ENCODE measurements at regions not wholly inside any gene's neighbourhood (a gene's known extent, or its start where the extent isn't known, plus 50 kb on each side); places are given as distances from the start of the nearest gene placed in this dataset.
"Not testable (repeated sequence)": the region's sequence is repeated elsewhere in the genome, so short reads cannot be mapped to it uniquely, and the experiment has no call there.

DNA sequence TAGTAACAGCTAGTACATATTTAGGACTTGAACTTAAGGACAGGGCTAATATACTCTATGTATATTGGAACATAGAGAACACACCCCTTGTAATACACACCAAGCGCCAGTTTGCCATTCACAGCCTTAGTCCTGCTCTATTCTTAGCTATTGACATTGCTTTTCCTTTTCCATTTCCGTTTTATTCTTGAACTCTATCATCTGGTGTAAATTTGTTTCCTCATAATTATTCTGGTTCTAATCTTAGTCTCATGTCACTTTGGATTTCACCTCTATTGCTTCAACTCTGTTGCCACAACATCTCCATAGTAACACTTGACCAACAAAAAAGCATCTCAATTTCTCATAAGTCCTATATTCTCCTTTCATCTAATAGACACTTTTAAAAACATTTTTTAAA lies 225.7 kb downstream of the PHLDA1 start:
- H3K27ac ChIP-seq (ENCODE audit: low read length): no peak overlapping the region
- no peaks in the 10 kb centered on the region for H3K27me3 ChIP-seq (ENCODE audit: control insufficient read depth, insufficient read depth, low read length)
- H3K36me3 ChIP-seq (ENCODE audit: control insufficient read depth, insufficient read depth, low read length): no peaks in the 10 kb centered on the region
- no peak for DNase-seq (ENCODE audit: low read depth, low spot score)
- H3K4me1 ChIP-seq (ENCODE audit: control insufficient read depth, insufficient read depth, low read length): peaks cover 2% of the 10 kb centered on the region; the same call in 1 of the 2 replicates
- no peak overlapping the region for H3K4me3 ChIP-seq (ENCODE audit: low read length)
- WGBS (ENCODE audit: insufficient coverage, insufficient read length): no CpG with 5 or more reads among the region's 2 CpGs
- H3K9me3 ChIP-seq (ENCODE audit: control insufficient read depth, insufficient read depth, low read length): no peaks in the 10 kb centered on the region

DNA sequence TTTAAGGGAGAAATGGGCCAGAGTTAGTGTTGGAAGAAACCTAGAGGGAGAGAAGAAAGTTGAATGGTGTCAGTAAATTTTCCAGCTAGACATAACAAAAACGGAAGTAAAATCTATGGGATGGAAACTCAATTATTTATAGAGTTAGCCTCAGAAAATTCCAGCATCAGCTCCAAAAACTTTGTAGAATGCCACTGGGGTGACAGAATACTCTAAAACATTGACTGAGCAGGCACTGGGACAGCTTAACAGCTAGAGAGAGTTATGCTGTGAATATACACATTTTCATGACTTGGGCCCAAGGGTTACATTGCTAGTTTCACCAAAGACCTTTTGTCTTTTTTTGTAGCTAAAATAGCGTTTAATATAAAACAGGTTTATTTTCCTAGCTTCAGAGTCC lies 226.3 kb downstream of the PHLDA1 start:
- H3K4me3 ChIP-seq (ENCODE audit: low read length): no peak overlapping the region
- DNase-seq (ENCODE audit: low read depth, low spot score): no peak
- no peaks in the 10 kb centered on the region for H3K9me3 ChIP-seq (ENCODE audit: control insufficient read depth, insufficient read depth, low read length)
- no peaks in the 10 kb centered on the region for H3K36me3 ChIP-seq (ENCODE audit: control insufficient read depth, insufficient read depth, low read length)
- no peak overlapping the region for H3K27ac ChIP-seq (ENCODE audit: low read length)
- WGBS (ENCODE audit: insufficient coverage, insufficient read length): no CpG with 5 or more reads among the region's 2 CpGs
- H3K4me1 ChIP-seq (ENCODE audit: control insufficient read depth, insufficient read depth, low read length): peaks cover 2% of the 10 kb centered on the region; the same call in 1 of the 2 replicates
- no peaks in the 10 kb centered on the region for H3K27me3 ChIP-seq (ENCODE audit: control insufficient read depth, insufficient read depth, low read length)

GRCh38 chr12:75798136-75798926 lies 233.2 kb downstream of the PHLDA1 start:
- Histone ChIP-seq H3K36me3 (ENCODE audit: control insufficient read depth, insufficient read depth, low read length) (no peaks in the 10 kb centered on the region), H3K9me3 (ENCODE audit: control insufficient read depth, insufficient read depth, low read length) (no peaks in the 10 kb centered on the region), H3K27ac (ENCODE audit: low read length) (no peak overlapping the region), H3K4me1 (ENCODE audit: control insufficient read depth, insufficient read depth, low read length) (no peaks in the 10 kb centered on the region), H3K4me3 (ENCODE audit: low read length) (no peak overlapping the region), H3K27me3 (ENCODE audit: control insufficient read depth, insufficient read depth, low read length) (no peaks in the 10 kb centered on the region)
- DNase-seq (ENCODE audit: low read depth, low spot score): no peak
- no CpG with 5 or more reads among the region's 4 CpGs for WGBS (ENCODE audit: insufficient coverage, insufficient read length)

DNA sequence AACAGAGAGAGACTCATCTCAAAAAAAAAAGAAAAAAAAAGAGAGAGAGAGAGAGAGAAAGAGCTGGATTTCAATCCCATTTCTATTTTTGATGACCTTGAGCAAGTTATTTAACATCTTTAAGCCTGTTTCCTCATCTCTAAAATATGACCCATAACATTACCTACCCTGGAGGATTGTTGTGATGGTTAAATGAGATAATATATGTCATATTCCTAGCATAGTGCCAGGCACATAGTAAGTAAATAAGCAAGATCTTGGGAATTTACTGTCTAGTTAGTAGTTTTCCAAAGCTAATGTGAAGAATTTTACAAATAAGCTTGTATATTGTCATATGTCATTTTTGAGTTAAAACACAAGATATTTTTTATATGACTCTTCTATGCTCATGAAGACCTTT lies 236.5 kb downstream of the PHLDA1 start:
- Histone ChIP-seq H3K4me3 (ENCODE audit: low read length) (no peak overlapping the region), H3K27ac (ENCODE audit: low read length) (no peak overlapping the region), H3K36me3 (ENCODE audit: control insufficient read depth, insufficient read depth, low read length) (no peaks in the 10 kb centered on the region), H3K9me3 (ENCODE audit: control insufficient read depth, insufficient read depth, low read length) (no peaks in the 10 kb centered on the region), H3K4me1 (ENCODE audit: control insufficient read depth, insufficient read depth, low read length) (no peaks in the 10 kb centered on the region; the same call in 1 of the 2 replicates), H3K27me3 (ENCODE audit: control insufficient read depth, insufficient read depth, low read length) (no peaks in the 10 kb centered on the region)
- no peak for DNase-seq (ENCODE audit: low read depth, low spot score)

- H3K27me3 ChIP-seq (ENCODE audit: control insufficient read depth, insufficient read depth, low read length): no peaks in the 10 kb centered on the region
- no peak for DNase-seq (ENCODE audit: low read depth, low spot score)
- no peak overlapping the region for H3K27ac ChIP-seq (ENCODE audit: low read length)
- no peak overlapping the region for H3K4me3 ChIP-seq (ENCODE audit: low read length)
- no CpG with 5 or more reads among the region's 1 CpG for WGBS (ENCODE audit: insufficient coverage, insufficient read length)
- H3K36me3 ChIP-seq (ENCODE audit: control insufficient read depth, insufficient read depth, low read length): no peaks in the 10 kb centered on the region
- H3K9me3 ChIP-seq (ENCODE audit: control insufficient read depth, insufficient read depth, low read length): no peaks in the 10 kb centered on the region
- H3K4me1 ChIP-seq (ENCODE audit: control insufficient read depth, insufficient read depth, low read length): no peaks in the 10 kb centered on the region; the same call in 1 of the 2 replicates
Observed at GRCh38 chr12:75792687-75793086, 238.9 kb downstream of the PHLDA1 start.

GRCh38 chr12:75790219-75790618 lies 241.4 kb downstream of the PHLDA1 start:
- Histone ChIP-seq H3K4me1 (ENCODE audit: control insufficient read depth, insufficient read depth, low read length) (no peaks in the 10 kb centered on the region; the same call in 1 of the 2 replicates), H3K27ac (ENCODE audit: low read length) (no peak overlapping the region), H3K9me3 (ENCODE audit: control insufficient read depth, insufficient read depth, low read length) (no peaks in the 10 kb centered on the region), H3K4me3 (ENCODE audit: low read length) (no peak overlapping the region), H3K36me3 (ENCODE audit: control insufficient read depth, insufficient read depth, low read length) (no peaks in the 10 kb centered on the region), H3K27me3 (ENCODE audit: control insufficient read depth, insufficient read depth, low read length) (no peaks in the 10 kb centered on the region)
- no peak for DNase-seq (ENCODE audit: low read depth, low spot score)

- H3K4me3 ChIP-seq (ENCODE audit: low read length); H3K9me3 ChIP-seq (ENCODE audit: control insufficient read depth, insufficient read depth, low read length); H3K27ac ChIP-seq (ENCODE audit: low read length); H3K36me3 ChIP-seq (ENCODE audit: control insufficient read depth, insufficient read depth, low read length); H3K27me3 ChIP-seq (ENCODE audit: control insufficient read depth, insufficient read depth, low read length); DNase-seq (ENCODE audit: low read depth, low spot score); H3K4me1 ChIP-seq (ENCODE audit: control insufficient read depth, insufficient read depth, low read length): not testable (repeated sequence)
- no CpG with 5 or more reads among the region's 2 CpGs for WGBS (ENCODE audit: insufficient coverage, insufficient read length)
Observed at GRCh38 chr12:75787146-75787545, 244.4 kb downstream of the PHLDA1 start.

GRCh38 chr12:75786070-75786469 lies 245.5 kb downstream of the PHLDA1 start:
- no peak overlapping the region for H3K27ac ChIP-seq (ENCODE audit: low read length)
- WGBS (ENCODE audit: insufficient coverage, insufficient read length): no CpG with 5 or more reads among the region's 3 CpGs

GRCh38 chr12:75784591-75784990 lies 247.0 kb downstream of the PHLDA1 start:
- WGBS (ENCODE audit: insufficient coverage, insufficient read length): no CpG with 5 or more reads among the region's 2 CpGs
- Histone ChIP-seq H3K9me3 (ENCODE audit: control insufficient read depth, insufficient read depth, low read length) (no peaks in the 10 kb centered on the region), H3K4me3 (ENCODE audit: low read length) (no peak overlapping the region), H3K27ac (ENCODE audit: low read length) (no peak overlapping the region), H3K36me3 (ENCODE audit: control insufficient read depth, insufficient read depth, low read length) (no peaks in the 10 kb centered on the region), H3K27me3 (ENCODE audit: control insufficient read depth, insufficient read depth, low read length) (no peaks in the 10 kb centered on the region), H3K4me1 (ENCODE audit: control insufficient read depth, insufficient read depth, low read length) (no peaks in the 10 kb centered on the region)
- no peak for DNase-seq (ENCODE audit: low read depth, low spot score)

More at GRCh38 chr12:75786070-75786469, 245.5 kb downstream of the PHLDA1 start:
- no peak overlapping the region for H3K4me3 ChIP-seq (ENCODE audit: low read length)
- no peaks in the 10 kb centered on the region for H3K36me3 ChIP-seq (ENCODE audit: control insufficient read depth, insufficient read depth, low read length)
- H3K9me3 ChIP-seq (ENCODE audit: control insufficient read depth, insufficient read depth, low read length): no peaks in the 10 kb centered on the region
- no peaks in the 10 kb centered on the region for H3K4me1 ChIP-seq (ENCODE audit: control insufficient read depth, insufficient read depth, low read length)
- no peaks in the 10 kb centered on the region for H3K27me3 ChIP-seq (ENCODE audit: control insufficient read depth, insufficient read depth, low read length)
- no peak for DNase-seq (ENCODE audit: low read depth, low spot score)

DNA sequence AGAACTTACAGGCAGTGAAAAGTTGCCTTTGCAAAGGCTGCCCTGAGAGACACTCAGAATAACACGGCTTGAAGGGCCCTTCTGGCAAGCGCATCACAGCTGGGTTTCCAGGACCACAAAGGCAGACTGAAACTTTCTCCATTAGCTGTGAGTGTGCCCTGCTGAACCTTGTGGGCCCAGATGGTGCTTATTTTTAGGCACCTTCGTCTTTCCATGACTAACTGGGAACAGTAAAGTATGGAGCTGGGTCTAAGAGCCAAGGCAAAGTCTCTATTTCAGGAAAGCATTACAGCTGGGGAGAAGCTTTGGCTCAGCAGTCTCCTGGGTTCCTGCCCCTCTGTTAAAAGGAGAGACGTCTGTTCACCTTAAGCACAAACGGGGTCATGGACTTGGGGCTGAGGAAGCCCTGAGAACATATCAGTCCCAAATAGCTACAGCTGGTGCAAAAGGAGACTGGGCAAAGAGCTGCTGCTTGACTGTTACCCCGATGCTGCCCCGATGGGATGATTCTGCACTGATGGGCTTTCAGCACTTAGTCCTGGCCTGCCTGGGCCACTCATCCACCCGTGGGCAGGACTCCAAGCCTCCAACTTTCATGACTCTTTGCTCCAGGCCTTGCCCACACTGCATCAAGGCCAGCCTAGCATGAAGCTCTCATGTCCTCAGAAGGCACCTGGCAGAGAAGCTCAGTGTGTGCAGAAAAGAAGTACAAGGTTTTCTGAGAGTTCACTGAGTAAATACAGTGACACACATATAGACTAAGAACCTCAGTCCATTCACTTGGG lies 248.3 kb downstream of the PHLDA1 start:
- no peak overlapping the region for H3K4me3 ChIP-seq (ENCODE audit: low read length)
- no peaks in the 10 kb centered on the region for H3K27me3 ChIP-seq (ENCODE audit: control insufficient read depth, insufficient read depth, low read length)
- DNase-seq (ENCODE audit: low read depth, low spot score): no peak
- no peaks in the 10 kb centered on the region for H3K4me1 ChIP-seq (ENCODE audit: control insufficient read depth, insufficient read depth, low read length)
- no peak overlapping the region for H3K27ac ChIP-seq (ENCODE audit: low read length)
- H3K9me3 ChIP-seq (ENCODE audit: control insufficient read depth, insufficient read depth, low read length): no peaks in the 10 kb centered on the region
- WGBS (ENCODE audit: insufficient coverage, insufficient read length): no CpG with 5 or more reads among the region's 8 CpGs
- no peaks in the 10 kb centered on the region for H3K36me3 ChIP-seq (ENCODE audit: control insufficient read depth, insufficient read depth, low read length)
